ENCODE measurements at regions not wholly inside any gene's neighbourhood (a gene's known extent, or its start where the extent isn't known, plus 50 kb on each side); places are given as distances from the start of the nearest gene placed in this dataset.

- no peak for TF ChIP-seq CTCF (IDR thresholded peaks at IDR 0.05)
- no peak for TF ChIP-seq EP300 (IDR thresholded peaks at IDR 0.05)
- TF ChIP-seq POLR2AphosphoS5 (IDR thresholded peaks at IDR 0.05): no peak
Observed at GRCh38 chr17:71413935-71414334, 706.9 kb upstream of the SOX9 start.

All from stomach (tissue), 4 donors.